Activated naive CD4-positive, alpha-beta T cell treated with Interleukin-2 at 50 U/mL for 16 hours (primary cell): ENCODE measurements at regions not wholly inside any gene's neighbourhood (a gene's known extent, or its start where the extent isn't known, plus 50 kb on each side); places are given as distances from the start of the nearest gene placed in this dataset.

Experiments used
- DNase-seq: peaks from one replicate; pipeline ENCODE4 v3.0.0-alpha.2; 2020

DNA sequence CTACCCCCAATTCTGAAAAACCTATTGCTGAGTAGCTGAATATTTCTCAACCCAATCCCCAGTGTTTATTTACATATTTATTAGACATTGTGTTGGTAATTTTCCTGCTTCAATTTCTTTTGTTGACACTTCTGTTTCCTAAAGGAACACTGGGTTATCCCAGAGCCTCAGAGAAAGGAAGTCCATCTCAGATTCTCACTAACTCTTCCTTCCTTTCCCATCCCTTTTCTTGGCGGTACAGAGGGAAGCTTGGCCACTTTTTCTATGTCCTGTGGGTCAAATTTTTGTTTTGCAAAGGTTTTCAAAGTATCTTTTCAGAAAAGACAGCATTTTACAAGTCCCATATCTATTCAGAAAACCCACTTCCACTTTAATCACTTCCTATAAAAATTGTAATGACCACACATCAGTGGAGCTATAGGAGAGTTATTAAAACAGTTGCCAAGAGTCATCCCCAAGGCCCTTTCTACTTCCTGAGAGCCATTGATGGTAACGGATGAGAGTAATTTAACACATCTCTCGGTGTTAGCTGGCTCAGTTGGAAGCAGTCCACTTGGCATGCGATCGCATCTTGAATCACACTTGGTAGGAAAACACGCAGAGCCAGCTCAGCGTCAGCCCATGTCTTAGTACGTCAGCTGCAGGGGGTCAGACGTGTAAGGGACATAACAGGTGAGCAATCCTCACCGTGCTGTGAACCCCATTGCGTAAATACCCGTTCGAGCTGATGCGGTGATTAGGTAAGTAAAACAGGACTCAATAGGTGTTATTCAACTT, 231.1 kb upstream of the ADARB2 start:
- no peak for DNase-seq

DNA sequence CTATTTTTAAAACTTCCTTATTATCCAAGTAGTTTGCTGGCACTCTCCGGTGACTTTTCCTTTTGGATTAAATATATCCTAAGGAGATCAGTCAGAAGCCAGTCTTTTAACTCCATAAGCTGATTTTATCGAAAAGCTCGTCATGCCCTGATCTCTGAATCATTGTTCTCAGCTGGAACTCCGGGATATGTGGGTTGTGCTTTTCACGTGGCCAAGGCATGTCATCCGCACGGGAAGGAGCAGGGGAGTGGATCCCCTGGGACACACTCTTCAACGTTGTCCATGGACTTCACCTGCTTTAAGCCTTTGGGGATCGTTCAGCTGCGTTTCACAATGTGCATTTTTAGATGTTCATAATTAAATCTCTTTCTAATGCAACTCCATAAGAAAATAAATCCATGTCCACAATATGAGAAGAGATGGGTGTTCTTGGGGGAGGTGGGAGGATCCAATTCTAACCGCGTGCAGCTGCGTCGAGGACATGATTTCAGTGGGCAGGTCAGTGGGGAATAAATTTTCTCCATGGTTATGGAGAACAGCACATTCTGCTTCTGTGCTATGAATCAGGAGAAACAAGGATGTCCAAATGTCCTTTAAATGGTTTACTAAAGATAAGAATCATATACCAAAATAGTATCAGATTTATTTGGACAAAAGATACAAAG, 229.5 kb upstream of the ADARB2 start:
- DNase-seq = no peak

DNA sequence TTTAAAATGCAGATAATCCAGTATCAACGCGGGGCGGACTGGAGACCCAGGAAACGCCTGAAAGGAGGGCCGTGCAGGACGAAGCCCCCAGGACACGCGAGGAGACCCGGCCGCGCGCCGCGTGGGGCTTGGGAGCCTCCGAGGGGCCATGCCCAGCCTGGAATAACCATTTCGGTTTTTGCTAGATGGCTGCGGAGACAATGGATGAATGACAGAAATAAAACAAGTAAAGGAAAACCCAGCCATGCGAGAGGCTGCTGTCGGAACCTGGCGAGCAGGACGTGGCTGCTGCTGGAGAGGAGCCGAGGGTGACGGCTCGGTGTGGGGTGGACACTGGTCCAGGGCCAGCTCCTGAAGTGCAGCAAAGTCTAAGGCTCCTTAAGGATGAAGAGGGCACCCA, 227.2 kb upstream of the ADARB2 start:
- DNase-seq = no peak

DNA sequence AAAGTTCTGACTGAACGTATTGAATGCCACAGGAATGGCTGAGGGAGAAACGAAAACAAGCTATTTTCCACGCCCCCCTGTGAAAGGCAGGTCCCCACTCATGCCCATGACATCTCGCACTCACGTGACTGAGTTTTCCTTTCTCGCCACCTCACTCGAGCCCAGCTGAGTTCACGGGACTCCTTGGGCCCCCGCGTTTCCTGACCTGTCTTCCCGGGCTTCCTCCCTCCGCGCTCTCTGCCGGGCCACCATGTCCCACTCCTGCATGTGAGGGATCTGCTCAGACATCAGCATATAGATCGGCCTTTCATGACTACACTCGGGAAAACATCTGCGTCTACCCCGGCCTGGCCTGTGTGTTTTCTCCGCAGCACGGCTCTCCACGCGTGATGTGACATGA, 226.0 kb upstream of the ADARB2 start:
- DNase-seq = no peak

DNA sequence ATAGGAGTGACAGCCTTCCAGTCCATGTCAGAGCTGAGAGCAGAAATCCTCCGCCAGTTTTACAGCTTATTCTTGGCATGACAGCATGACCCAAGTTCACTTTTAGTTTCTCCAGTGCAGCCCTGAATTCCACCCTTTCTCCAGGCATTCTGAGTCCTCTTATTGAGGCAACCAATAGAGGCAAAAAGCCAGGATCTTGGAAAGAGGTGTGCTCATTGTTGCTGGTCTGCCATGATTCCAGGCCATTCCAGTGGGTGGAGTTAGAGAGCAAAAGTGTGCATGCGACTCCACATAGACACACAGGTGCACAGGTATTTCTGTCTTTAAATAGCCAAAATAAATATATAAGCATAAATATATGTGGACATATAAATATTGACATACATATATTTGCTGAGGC, 224.7 kb upstream of the ADARB2 start:
- DNase-seq = no peak

DNA sequence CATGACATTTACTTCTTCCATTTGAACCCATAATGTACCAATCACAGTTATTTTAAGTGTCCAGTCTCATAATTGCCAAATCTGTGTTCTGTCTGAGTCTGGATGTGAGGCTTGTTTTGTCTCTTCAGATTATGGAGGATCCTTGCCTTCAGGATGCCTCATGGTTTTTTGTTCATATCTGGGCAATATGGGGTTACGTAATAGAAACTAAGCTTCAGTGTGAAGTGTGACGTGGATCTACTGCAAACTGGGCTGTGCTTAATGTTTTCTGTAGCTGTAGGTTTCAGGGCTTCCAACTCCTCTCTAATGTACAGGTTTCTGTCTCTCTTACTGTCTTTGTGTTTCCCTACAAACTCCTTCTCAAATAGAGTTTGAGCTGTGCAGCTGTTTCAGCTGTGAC, 223.7 kb upstream of the ADARB2 start:
- DNase-seq = no peak

DNA sequence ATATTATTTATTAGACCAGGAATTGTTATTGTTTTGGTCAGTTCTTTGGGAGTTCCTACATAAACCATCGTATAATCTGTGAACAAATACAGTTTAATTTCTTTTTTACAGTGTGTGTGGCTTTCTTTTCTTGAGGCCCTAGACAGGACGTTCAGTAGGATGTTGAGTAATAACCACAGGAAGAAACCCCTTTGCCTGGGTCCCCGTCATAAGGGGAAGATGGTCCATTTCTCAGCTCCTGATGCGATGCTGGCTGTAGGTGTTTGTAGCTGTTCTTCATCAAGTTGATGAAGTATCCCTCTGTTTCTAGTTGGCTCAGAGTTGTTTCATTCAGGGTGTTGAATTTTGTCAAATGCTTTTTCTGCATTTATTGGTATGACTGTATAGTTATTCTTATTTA, 219.7 kb upstream of the ADARB2 start:
- peak; percentile 24 for DNase-seq

DNA sequence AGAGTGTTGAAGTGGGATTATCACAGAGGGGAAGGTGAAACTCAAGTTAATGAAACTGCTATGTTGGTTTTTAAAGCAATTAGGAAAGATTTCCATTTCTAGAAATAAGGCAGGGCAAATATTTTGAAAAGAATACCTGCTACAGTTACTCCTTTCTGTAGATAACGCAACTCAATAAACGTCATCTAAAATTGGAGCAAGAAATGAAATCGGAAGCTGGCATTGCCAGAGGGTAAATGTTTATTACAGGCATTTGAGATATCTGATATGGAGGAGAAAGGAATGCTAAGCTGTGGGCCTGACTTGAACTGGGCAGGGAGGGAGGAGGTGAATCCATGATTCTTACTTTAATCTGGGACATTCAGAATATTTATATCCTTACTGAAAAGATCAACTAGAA, 217.0 kb upstream of the ADARB2 start:
- DNase-seq = no peak

DNA sequence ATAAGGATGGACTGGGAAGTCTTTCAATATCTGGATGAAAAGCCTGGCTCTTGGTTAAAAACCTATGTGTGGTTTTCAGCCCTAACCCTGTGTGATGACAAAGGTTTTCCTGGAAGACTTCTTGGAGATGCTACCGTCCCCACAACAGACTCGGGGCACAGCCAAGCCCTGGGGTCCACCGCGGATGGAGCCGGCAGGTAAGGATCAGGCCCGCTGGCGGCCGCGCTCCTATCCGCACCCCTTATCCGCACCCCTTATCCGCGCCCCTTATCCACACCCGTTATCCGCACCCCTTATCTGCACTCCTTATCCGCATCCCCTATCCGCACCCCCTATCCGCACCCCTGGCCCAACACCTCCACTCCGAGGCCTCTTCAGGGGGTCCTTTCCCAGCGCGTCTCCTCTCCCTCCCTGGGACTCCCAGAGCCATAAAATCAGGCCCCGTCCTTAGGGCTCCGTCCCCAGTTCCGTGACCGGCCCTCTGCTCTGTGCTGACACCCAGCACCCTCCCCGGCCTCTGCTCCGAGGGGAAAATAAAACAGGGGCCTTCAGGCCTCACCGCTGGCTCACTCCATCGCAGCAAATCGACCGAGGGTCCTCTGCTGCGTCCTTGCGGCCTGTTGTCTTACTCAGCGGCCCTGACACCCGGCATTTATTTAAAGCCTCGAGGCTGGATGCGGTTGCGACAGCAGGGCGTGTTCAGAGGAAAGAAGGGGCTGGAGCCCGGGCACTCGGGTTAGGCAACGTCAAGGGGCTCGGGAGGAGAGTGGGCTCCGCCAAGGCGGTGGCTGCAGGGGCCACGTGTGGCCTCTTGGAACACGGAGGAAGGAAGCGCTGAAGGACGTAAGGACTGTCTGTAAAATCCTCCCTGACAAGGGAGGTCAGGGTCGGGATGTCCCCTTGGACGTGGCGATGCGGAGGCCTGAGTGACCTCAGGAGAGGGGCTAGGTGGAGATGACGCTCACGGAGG, 215.1 kb upstream of the ADARB2 start:
- no peak for DNase-seq

DNA sequence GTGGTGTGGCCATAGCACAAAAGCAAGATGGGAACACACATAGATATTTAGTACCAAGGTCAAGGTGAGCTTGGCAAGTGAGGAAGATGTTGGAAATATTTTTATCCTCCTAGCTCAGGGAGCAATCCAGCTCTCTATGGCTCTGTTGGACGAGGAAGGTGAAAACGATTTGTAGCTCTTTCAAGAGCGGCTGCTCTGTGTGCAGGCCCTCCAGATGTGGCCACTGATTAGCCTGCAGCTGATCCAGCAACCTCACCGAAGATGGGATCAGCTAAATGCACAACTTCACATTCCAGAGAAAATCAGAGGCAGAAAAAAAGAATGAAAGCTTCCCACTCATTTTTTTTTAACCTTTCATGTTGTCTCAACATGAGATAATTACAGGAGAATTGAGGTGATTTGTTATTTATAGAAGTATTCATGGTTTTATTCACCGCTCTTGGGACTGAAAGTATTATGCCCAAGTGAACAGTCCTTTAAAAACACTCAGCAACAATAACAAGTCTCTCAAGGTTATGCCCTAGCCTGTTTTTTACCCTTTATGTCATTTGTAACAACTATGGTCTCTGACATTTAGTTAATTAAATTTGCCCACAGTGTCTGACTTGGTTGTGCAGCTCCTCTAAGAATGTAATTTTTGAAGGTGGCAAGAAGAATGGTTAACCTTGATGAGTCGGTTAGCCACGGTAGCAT, 213.6 kb upstream of the ADARB2 start:
- no peak for DNase-seq

DNA sequence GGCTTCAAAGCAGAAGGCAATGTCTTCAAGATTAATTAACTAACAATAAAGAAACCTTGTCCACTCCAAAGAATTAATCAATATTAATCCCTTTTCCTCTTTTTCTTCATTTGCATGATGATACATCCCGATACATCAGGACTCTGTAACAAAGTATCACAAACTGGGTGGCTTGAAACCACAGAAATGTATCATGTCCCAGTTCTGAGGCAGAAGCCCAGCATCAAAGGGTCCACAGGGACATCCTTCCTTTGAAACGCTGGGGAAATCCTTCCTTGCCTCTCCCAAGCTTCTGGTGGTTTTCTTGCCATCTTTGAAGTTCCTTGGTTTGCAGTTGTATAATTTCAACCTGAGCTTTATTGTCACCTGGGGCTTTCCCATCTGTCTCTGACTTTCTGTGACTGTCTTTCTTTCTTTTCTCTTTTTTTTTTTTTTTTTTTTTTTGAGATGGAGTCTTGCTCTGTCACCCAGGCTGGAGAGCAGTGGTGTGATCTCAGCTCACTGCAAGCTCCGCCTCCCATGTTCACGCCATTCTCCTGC, 210.2 kb upstream of the ADARB2 start:
- DNase-seq = no peak

DNA sequence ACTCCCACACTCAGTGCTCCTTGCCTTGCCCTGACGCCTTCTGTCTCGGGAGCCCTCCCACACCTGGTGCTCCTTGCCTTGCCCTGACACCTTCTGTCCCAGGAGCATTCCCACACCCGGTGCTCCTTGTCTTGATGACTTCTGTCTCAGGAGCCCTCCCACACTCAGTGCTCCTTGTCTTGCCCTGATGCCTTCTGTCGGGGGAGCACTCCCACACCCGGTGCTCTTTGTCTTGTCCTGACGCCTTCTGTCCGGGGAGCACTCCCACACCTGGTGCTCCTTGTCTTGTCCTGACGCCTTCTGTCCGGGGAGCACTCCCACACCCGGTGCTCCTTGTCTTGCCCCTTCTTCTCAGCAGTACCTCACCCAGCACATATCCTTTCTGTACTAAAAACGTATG, 207.2 kb upstream of the ADARB2 start:
- DNase-seq = no peak

DNA sequence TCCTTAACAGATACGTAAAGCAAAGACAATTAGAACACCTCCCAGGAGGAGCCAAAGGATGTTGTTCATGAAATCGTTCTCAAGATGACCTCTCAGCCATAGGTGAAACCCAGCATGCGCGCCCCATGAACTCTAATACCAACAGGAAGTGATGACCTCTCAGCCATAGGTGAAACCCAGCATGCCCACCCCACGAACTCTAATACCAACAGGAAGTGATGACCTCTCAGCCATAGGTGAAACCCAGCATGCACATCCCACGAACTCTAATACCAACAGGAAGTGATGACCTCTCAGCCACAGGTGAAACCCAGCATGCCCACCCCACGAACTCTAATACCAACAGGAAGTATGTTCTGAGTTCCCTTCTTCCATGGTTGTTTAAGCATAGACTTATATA, 205.2 kb upstream of the ADARB2 start:
- no peak for DNase-seq

DNA sequence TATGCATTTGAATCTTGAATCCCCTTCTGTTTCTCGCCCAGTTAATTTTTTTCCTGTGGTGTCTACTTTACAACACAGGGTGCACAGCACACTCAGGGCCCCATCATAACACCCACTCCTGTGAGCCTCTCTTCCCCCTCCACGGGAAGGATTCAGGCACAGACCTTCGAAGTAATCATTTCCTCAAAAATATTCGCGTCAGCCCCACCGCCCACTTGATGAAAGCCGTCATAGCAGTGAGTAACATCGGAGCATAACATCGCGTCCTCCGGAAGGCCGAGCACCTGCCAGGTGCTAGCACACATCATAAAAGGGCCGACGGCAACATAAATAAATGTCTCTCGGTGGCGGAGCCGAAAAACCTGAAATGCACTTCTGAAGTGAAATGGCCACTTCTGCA, 201.7 kb upstream of the ADARB2 start:
- peak; percentile 85 for DNase-seq

DNA sequence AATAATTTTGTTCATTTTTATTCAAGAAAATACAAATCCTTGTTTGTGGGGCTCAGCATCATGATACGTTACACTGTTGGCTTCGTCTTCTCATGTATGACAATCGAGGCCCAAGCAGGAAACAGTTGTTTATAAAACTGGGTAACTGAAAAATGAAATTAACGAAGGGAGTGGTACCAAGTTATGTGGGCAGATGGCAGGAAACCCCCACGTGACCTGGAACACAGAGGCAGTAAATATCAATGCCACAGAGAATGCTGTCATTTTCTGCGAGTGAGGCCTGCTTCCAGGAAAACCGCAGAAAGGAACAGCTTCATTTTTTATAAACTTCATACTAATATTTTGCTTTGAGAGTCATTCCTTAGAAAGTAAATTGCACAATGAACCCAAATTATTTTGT, 201.0 kb upstream of the ADARB2 start:
- peak; percentile 82 for DNase-seq

DNA sequence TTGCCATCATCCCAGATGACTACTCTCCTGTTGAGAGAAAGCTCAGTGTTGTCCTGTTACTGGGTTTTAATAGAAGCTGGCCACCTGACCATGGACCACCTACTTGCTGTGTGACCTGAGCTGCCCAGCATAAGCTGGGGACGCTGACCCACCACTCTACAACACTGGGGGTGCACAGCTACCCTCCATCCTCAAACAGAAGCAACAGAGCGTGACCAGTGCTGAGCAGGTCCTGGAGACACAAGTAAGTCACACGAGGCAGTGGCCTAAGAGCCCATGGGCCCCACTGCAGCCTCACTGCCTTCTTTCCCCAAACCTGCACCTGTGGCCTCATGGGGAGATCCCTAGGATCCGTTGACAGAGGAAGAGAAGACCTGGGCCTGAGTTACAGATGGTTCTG, 198.6 kb upstream of the ADARB2 start:
- no peak for DNase-seq

DNA sequence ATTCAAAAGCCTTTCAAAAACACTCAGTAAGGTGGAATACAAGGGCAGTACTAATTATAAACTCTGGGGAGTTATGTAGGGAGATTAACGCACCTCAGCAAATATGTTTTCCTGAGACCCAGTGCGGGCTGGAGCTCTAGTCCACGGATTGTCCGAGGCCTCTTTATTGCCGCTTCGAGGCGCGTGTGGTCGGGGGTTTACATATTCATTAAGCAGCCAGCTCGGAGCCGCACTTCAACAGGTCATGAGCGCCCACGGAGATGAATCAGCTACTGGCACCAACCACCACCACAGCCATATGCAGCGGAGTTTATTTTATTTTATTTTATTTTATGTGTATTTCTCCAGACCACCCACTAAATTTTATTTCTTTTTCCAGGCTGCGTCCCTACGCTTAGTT, 195.9 kb upstream of the ADARB2 start:
- no peak for DNase-seq

DNA sequence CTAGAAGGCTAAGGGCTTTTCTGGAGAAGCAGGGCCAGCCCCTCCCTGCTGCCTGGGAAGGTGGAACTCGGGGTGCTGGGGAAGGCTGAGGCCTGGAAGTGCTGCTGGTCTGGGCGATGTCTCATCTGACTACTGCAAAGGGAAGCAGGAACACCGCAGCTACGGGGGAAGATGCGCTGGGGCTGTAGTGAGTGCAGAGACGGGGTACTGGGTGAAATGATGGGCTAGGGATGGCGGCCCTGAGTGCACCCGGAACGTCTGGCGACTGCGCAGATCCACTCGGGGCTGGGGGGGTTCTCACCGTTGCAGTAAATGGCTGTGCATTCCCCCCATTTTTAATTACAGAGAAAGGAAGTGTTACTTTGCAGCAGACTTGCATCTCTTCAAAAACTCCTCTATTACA, 195.4 kb upstream of the ADARB2 start:
- no peak for DNase-seq

DNA sequence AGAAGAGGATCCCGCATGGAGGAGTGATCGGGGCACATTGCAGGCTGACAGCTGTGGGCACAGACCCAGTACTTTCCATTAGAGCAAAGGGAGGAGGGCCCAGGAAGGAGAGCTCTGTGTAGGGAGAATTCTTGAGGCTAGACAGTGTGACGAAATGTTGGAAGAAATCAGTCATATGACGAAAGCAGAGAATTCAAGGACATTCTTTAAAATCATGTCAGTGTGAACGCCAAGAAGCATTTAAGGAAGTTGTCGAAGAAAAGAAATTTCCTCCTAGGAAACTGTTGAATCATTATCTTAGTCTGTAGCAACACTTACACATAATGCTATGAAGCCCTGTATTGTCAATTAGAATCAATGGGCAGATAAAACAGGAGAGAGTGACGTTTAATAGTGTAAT, 191.3 kb upstream of the ADARB2 start:
- DNase-seq = no peak

DNA sequence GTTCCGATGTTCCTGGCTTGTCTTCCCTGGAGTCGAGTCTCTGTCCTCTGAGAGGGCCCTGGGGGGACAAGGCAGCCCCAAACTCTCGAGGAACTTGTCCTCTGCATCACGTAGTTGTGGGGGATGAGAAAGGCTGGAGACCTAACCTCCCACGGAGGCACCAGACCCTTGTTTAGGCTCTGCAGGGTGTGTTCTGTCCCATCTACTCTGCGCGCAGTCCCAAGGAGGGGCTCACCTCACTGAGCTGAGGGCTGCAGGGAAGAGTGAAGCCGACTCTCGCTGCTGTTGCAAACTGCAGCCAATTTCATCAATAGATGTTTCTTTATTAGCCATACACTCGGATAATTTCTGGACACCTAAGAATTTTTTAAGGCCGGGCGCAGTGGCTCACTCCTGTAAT, 186.7 kb upstream of the ADARB2 start:
- no peak for DNase-seq

DNA sequence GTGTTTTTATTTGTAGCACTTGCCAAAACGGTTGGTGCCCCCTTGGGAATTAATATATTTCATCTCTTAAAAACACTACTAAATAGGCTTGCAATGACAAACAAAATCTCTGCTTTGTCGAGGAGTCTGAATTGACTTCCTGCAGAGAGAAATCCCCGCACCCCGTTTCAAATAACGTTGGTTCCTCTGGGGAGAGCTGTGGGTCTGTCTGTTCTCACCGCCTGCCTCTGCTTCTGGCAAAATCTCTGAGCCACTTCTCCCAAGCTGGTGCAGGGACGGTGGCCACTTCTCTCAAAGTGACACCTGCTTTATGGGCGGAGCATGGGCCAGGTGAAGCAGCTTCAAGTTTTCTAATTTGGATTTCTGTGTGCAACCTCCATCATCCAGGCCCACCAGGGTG, 186.3 kb upstream of the ADARB2 start:
- DNase-seq = no peak

DNA sequence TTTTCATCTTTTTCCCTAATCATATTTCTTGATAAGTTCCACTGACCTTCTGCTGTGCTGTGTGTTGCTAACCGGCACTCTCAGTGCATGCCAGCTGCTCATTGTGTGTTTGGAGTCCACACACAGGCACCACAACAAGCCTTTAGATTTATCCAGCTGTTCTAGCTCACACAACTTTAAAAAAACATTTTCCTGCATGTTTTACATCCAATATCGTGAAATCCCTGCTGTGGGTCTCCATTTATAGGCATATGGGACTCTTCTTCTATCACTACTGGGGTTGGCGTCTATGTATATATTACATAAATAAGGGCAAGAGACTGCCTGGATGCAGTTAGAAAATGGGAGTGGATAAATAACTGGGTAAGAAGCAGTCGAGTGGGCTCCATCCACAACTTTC, 183.6 kb upstream of the ADARB2 start:
- DNase-seq = no peak

DNA sequence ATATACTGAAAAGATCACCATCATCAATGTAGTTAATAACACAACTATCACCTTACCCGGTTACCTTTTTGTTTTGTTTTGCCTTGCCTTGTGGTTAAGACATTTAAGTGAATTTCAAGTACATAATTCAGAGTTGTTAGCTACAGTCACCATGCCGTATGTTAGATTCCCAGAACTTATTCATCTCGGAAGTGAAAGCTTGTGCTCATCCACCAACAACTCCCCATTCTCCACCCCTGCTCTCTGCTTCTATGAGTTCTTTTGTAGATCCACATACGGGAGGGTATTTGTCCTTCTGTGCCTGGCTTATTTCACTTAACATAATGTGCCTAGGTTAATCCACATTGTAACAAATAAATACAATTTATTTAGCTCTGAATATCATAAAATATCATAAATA, 182.8 kb upstream of the ADARB2 start:
- no peak for DNase-seq
